Right atrium auricular region (tissue), 2 donors: ENCODE measurements at regions not wholly inside any gene's neighbourhood (a gene's known extent, or its start where the extent isn't known, plus 50 kb on each side); places are given as distances from the start of the nearest gene placed in this dataset.

Experiments used
- DNase-seq: peaks from one replicate; pipeline ENCODE4 v3.0.0-alpha.2; 2019; ENCODE audit warnings: low spot score
- H3K27ac ChIP-seq, 2 donors: fragments of 200-600 bp; sonication (generic); 1 replicate in 1 of 2; 2 replicates in 1 of 2; pipeline ENCODE4 v1.5.1; 2016 to 2019
- H3K27me3 ChIP-seq, 2 donors: fragments of 200-600 bp; sonication (generic); one replicate each; pipeline versions ENCODE4 v1.5.1 to v1.6.0; 2017 to 2019
- H3K36me3 ChIP-seq: fragments of 200-600 bp; sonication (generic); one replicate; pipeline ENCODE4 v1.5.1; 2016
- H3K4me1 ChIP-seq, 2 donors: fragments of 200-600 bp; sonication (generic); one replicate each; pipeline versions ENCODE4 v1.5.1 to v1.6.0; 2017 to 2019
- H3K4me3 ChIP-seq, 2 donors: fragments of 200-600 bp; sonication (generic); 1 replicate in 1 of 2; 2 replicates in 1 of 2; pipeline ENCODE4 v1.5.1; 2017 to 2019; ENCODE audit warnings: mild to moderate bottlenecking in 1 of 2, moderate library complexity in 1 of 2
- H3K9me3 ChIP-seq, 2 donors: fragments of 200-600 bp; sonication (generic); one replicate each; pipeline ENCODE4 v1.5.1; 2019
- TF ChIP-seq, protein P1 (sequence below), 2 donors: fragments of 200-600 bp; sonication (generic); IDR thresholded peaks; one replicate each; pipeline ENCODE4 v1.5.1; 2019; ENCODE audit warnings: antibody characterized with exemption in 2 of 2

GRCh38 chr18:23369266-23369665 lies 83.8 kb upstream of the RIOK3 start:
- Histone ChIP-seq H3K27ac (no peak overlapping the region), H3K4me1 (peaks cover 0 to 10% of the 10 kb centered on the region in 2 donors), H3K4me3 (no peak overlapping the region), H3K9me3 (no peaks in the 10 kb centered on the region), H3K36me3 (no peaks in the 10 kb centered on the region), H3K27me3 (no peaks in the 10 kb centered on the region)
- no peak for DNase-seq
- TF ChIP-seq, protein P1, sequence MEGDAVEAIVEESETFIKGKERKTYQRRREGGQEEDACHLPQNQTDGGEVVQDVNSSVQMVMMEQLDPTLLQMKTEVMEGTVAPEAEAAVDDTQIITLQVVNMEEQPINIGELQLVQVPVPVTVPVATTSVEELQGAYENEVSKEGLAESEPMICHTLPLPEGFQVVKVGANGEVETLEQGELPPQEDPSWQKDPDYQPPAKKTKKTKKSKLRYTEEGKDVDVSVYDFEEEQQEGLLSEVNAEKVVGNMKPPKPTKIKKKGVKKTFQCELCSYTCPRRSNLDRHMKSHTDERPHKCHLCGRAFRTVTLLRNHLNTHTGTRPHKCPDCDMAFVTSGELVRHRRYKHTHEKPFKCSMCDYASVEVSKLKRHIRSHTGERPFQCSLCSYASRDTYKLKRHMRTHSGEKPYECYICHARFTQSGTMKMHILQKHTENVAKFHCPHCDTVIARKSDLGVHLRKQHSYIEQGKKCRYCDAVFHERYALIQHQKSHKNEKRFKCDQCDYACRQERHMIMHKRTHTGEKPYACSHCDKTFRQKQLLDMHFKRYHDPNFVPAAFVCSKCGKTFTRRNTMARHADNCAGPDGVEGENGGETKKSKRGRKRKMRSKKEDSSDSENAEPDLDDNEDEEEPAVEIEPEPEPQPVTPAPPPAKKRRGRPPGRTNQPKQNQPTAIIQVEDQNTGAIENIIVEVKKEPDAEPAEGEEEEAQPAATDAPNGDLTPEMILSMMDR (IDR thresholded peaks at IDR 0.05): no peak

- H3K9me3 ChIP-seq: no peaks in the 10 kb centered on the region
- H3K27me3 ChIP-seq: no peaks in the 10 kb centered on the region
- DNase-seq: no peak
- peaks cover 0 to 7% of the 10 kb centered on the region in 2 donors for H3K4me1 ChIP-seq
- no peak overlapping the region for H3K27ac ChIP-seq
- TF ChIP-seq, protein P1 (IDR thresholded peaks at IDR 0.05): no peak
- no peaks in the 10 kb centered on the region for H3K36me3 ChIP-seq
- H3K4me3 ChIP-seq: no peak overlapping the region
Observed at GRCh38 chr18:23373570-23373969, 79.5 kb upstream of the RIOK3 start.

DNA sequence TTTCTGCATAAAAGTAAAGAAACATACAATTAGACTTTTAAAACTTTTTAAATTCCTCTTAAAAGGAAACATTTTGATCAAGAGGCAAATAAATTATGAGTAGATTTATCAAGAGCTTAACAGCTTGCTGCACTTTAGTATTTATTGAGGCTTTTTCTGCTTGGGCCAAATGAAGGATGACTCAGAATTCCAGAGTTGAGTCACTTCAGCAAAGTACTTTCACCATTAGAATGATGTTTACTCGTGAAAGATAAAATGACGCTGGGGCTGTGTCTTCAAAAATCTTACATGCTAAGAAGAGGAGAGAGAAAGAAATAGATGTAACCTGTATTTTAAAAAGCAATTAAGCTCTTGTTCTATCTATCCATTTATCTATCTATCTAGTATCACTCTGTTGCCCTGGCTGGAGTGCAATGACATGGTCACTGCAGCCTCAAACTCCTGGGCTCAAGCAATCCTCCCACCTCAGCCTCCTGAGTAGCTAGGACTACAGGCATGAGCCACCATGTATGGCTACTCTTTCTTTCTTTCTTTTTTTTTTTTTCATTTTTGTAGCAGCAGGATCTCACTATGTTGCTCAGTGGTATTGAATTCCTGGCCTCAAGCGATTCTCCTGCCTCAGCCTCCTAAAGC lies 75.3 kb upstream of the RIOK3 start:
- Histone ChIP-seq H3K27ac (peak overlapping the region; percentile 43 to 78), H3K27me3 (no peaks in the 10 kb centered on the region), H3K36me3 (no peaks in the 10 kb centered on the region), H3K4me1 (peaks cover 0 to 17% of the 10 kb centered on the region in 2 donors), H3K9me3 (no peaks in the 10 kb centered on the region), H3K4me3 (no peak overlapping the region)
- DNase-seq: no peak
- TF ChIP-seq, protein P1 (IDR thresholded peaks at IDR 0.05): no peak

DNA sequence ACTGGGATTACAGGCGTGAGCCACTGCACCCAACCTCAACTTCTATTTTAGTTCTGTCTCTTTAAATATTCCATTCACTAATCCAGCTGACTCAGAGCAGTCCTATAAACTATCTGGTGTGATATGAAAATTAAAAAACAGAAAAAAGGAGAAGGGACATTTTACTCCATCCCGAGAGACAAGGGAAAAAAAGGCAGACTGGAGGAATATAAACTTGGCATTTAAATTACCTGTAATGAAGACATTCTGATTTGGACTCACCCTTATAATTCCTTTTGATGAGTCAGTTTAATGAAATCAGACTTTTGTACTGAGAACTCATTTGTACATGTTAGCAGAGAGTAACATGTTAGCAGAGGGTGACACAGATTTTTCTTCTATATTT lies 74.8 kb upstream of the RIOK3 start:
- Histone ChIP-seq H3K4me3 (no peak overlapping the region), H3K36me3 (no peaks in the 10 kb centered on the region), H3K27ac (peak overlapping the region; percentile 43 to 78), H3K9me3 (no peaks in the 10 kb centered on the region), H3K27me3 (no peaks in the 10 kb centered on the region), H3K4me1 (peaks cover 0 to 17% of the 10 kb centered on the region in 2 donors)
- TF ChIP-seq, protein P1 (IDR thresholded peaks at IDR 0.05): no peak
- DNase-seq: no peak

DNA sequence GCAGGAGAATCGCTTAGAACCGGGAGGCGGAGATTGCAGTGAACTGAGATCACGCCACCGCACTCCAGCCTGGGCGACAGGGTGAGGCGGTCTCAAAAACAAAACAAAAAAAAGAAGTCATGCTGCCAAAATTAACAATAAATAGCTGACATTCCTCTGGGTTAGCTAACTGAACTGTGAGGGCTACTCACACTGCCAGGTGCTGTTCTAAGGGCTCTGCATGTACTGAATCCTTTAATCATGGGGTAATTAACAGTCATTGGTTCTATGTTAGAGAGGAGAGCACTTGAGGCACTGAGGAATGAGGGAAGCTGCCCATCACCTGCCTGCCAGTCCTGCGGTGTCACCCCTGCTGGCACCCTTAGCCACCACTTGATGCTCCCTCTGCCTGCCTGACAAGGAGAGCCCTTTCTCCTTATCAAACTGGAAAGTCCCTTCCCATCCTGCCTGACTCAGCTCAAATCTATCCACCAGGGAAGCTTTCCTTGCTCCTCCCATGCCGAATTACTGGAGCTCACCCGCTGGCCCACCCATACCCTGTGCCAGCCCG lies 73.0 kb upstream of the RIOK3 start:
- Histone ChIP-seq H3K4me1 (peaks cover 0 to 17% of the 10 kb centered on the region in 2 donors), H3K27me3 (no peaks in the 10 kb centered on the region), H3K4me3 (no peak overlapping the region), H3K36me3 (no peaks in the 10 kb centered on the region), H3K27ac (peak overlapping the region in 1 of 2 donors; percentile 15), H3K9me3 (no peaks in the 10 kb centered on the region)
- TF ChIP-seq, protein P1 (IDR thresholded peaks at IDR 0.05): no peak
- no peak for DNase-seq

GRCh38 chr18:23380817-23381216 lies 72.3 kb upstream of the RIOK3 start:
- Histone ChIP-seq H3K27ac (no peak overlapping the region), H3K4me3 (no peak overlapping the region), H3K36me3 (no peaks in the 10 kb centered on the region), H3K27me3 (no peaks in the 10 kb centered on the region), H3K4me1 (peaks cover 0 to 17% of the 10 kb centered on the region in 2 donors), H3K9me3 (no peaks in the 10 kb centered on the region)
- no peak for DNase-seq
- TF ChIP-seq, protein P1 (IDR thresholded peaks at IDR 0.05): no peak
